Middle frontal gyrus (tissue), 1 donor: ENCODE measurements at regions not wholly inside any gene's neighbourhood (a gene's known extent, or its start where the extent isn't known, plus 50 kb on each side); places are given as distances from the start of the nearest gene placed in this dataset.

ENCODE experiments used
- DNase-seq: peaks from one replicate; pipeline ENCODE4 v3.0.0-alpha.2; 2015; ENCODE audit warnings: low spot score; ENCODE audit errors: extremely low spot score

GRCh38 chr13:67308004-67308772, 78.1 kb upstream of the PCDH9 start:
- DNase-seq: no peak

DNA sequence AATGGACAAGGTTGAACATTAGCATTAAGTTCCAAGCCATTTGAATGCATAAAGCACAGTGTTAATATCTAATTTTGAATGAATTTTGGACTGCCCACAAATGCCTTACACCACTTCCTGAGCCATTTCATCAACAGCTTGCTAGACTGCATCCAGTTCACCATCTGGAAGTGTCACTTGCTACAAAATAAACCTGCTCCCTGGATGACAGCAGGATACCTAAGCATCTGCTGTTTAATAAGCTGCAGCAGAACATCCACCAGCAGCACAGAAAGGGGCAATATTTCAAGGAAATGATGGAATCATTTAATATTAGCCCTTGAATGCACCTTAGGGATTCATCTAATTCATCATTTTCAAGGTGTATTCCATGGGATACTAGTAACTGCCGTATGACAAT, 76.6 kb upstream of the PCDH9 start:
- no peak for DNase-seq

DNA sequence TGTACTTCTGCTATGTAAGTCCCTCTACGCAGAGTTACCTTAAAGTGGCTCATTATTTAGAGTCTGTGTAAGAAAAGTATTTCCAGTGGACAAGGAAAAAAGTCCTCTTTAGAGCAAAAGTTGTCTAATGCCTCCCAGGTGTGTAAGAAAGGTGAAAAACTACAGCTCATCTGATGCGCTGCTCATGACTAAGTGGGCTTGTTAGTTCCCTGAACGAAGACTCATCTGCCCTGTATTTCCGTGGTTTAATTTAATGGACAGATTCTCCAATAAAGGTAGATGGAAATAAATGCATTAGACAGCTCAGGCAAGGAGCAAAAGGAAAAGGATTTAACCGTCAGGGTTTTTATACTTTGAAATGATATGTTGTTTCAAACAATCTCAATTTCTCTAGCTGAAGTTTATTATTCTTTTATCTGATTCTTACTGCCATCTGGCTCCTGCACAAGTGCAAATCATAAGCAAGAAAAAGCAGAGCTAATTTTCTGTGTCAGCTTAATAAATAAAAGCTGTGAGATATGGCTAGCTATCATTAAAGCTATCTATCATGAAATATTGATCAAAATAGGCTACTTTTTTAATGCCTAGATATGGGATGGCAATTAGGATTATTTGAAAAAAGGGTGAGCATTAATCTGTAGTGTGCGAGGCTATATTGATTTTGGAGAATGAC, 73.7 kb upstream of the PCDH9 start:
- no peak for DNase-seq

- no peak for DNase-seq
These were observed 69.6 kb upstream of the PCDH9 start for GRCh38 chr13:67299751-67300150.

- DNase-seq: no peak
These were observed 69.0 kb upstream of the PCDH9 start for GRCh38 chr13:67299072-67299635.

DNA sequence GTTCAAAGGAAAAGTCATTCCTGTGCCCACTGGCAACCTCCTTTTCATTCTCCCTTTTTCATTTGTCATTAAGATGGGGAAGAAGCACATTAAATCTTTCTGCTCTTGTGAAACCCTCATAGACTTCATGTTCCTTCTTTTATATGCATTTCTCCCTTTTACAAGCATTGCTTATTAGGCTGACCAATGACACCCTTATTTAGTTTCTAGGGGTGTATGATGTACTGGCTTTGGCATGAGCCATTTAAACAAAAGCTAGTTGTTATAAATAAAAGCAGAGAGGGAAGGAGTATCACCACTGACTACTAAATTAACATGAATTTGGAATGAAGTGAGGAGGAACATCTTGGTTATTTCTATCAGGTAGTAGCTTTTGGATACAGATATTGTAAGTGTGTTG, 68.2 kb upstream of the PCDH9 start:
- no peak for DNase-seq

DNA sequence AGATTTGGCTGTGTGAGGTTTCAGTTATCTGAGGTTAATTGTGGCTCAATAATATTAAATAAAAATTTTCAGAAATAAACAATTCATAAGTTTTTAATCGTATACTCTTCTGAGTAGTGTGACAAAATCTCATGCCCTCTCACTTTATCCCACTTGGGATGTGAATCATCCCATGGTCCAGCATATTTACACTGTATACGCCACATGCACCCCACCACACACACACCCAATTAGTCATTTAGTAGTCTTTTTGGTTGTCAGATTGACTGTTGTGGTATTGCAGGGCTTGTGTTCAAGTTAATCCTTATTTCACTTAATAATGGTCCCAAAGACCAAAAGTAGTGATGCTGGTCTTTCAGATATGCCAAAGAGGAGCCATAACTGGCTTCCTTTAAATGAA, 66.4 kb upstream of the PCDH9 start:
- DNase-seq: no peak

GRCh38 chr13:67292886-67293285, 62.8 kb upstream of the PCDH9 start:
- no peak for DNase-seq

- DNase-seq: no peak
These were observed 55.5 kb upstream of the PCDH9 start for GRCh38 chr13:67285611-67286010.

- DNase-seq: no peak
These were observed 53.5 kb upstream of the PCDH9 start for GRCh38 chr13:67283637-67284036.

- no peak for DNase-seq
These were observed 51.3 kb upstream of the PCDH9 start for GRCh38 chr13:67281466-67281865.
